ENCODE measurements at regions not wholly inside any gene's neighbourhood (a gene's known extent, or its start where the extent isn't known, plus 50 kb on each side); places are given as distances from the start of the nearest gene placed in this dataset.

- BruUV-seq (replicated peaks): no TSS peak
- intact Hi-C loops (cut with micrococcal nuclease; ENCODE audit: unreplicated experiment): no loop called here
- ChIA-PET POLR2A (ENCODE audit: low non-redundant PET) (no interaction called here), CTCF (no interaction called here)
- DNase-seq (ENCODE audit: low spot score): no peak
- no peak overlapping the region for H3K27ac ChIP-seq (ENCODE audit: low read depth, low read length, poor library complexity, severe bottlenecking)
- no peaks in the 10 kb centered on the region for H3K27me3 ChIP-seq (replicated peaks; ENCODE audit: insufficient read depth, low read depth, low read length, poor library complexity)
- TF ChIP-seq, protein P1, sequence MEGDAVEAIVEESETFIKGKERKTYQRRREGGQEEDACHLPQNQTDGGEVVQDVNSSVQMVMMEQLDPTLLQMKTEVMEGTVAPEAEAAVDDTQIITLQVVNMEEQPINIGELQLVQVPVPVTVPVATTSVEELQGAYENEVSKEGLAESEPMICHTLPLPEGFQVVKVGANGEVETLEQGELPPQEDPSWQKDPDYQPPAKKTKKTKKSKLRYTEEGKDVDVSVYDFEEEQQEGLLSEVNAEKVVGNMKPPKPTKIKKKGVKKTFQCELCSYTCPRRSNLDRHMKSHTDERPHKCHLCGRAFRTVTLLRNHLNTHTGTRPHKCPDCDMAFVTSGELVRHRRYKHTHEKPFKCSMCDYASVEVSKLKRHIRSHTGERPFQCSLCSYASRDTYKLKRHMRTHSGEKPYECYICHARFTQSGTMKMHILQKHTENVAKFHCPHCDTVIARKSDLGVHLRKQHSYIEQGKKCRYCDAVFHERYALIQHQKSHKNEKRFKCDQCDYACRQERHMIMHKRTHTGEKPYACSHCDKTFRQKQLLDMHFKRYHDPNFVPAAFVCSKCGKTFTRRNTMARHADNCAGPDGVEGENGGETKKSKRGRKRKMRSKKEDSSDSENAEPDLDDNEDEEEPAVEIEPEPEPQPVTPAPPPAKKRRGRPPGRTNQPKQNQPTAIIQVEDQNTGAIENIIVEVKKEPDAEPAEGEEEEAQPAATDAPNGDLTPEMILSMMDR (conservative IDR thresholded peaks at IDR 0.05; ENCODE audit: low read depth, low read length): no peak
- no peak for TF ChIP-seq EZH2 (IDR thresholded peaks at IDR 0.05; ENCODE audit: borderline replicate concordance, low read depth, low read length, poor library complexity, severe bottlenecking)
- no peaks in the 10 kb centered on the region for H3K36me3 ChIP-seq (ENCODE audit: insufficient read depth, low read length, poor library complexity, severe bottlenecking)
- no peak overlapping the region for H3K4me3 ChIP-seq (ENCODE audit: low read depth, low read length, poor library complexity, severe bottlenecking)
- no peaks in the 10 kb centered on the region for H3K9me3 ChIP-seq (ENCODE audit: low read depth, low read length, poor library complexity, severe bottlenecking)
- H3K4me1 ChIP-seq (ENCODE audit: insufficient read depth, low read length, poor library complexity, severe bottlenecking): no peaks in the 10 kb centered on the region
Measured at GRCh38 chr1:81326212-81326611, 474.5 kb upstream of the ADGRL2 start.

DNA sequence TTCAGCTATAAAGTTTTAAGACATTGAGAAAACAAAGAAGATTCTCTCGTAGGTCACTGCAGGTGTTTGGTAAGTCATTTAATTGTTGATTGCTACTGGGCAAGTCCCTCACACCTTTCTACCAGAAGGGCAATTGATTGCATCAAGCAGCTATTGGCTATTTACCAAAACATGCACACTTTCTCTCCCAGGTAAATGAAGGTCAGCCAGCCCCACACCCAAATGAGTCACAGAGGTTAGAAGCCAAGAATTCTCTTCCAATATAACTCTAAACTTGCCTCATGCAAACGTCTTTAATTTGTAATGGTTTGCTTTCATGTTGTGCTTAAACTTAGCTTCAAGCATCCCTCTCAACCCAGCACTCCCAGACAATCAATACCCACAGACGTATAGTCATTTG lies 475.3 kb upstream of the ADGRL2 start:
- POLR2A ChIA-PET (ENCODE audit: low non-redundant PET): no interaction called here
- CTCF ChIA-PET: no interaction called here
- no peak for DNase-seq (ENCODE audit: low spot score)
- Histone ChIP-seq H3K4me1 (ENCODE audit: insufficient read depth, low read length, poor library complexity, severe bottlenecking) (no peaks in the 10 kb centered on the region), H3K27me3 (replicated peaks; ENCODE audit: insufficient read depth, low read depth, low read length, poor library complexity) (no peaks in the 10 kb centered on the region), H3K36me3 (ENCODE audit: insufficient read depth, low read length, poor library complexity, severe bottlenecking) (no peaks in the 10 kb centered on the region), H3K4me3 (ENCODE audit: low read depth, low read length, poor library complexity, severe bottlenecking) (no peak overlapping the region), H3K27ac (ENCODE audit: low read depth, low read length, poor library complexity, severe bottlenecking) (no peak overlapping the region), H3K9me3 (ENCODE audit: low read depth, low read length, poor library complexity, severe bottlenecking) (no peaks in the 10 kb centered on the region)
- TF ChIP-seq, protein P1 (conservative IDR thresholded peaks at IDR 0.05; ENCODE audit: low read depth, low read length): no peak
- no peak for TF ChIP-seq EZH2 (IDR thresholded peaks at IDR 0.05; ENCODE audit: borderline replicate concordance, low read depth, low read length, poor library complexity, severe bottlenecking)
- intact Hi-C loops (cut with micrococcal nuclease; ENCODE audit: unreplicated experiment): no loop called here
- BruUV-seq (replicated peaks): no TSS peak

- H3K27me3 ChIP-seq (replicated peaks; ENCODE audit: insufficient read depth, low read depth, low read length, poor library complexity): no peaks in the 10 kb centered on the region
- H3K27ac ChIP-seq (ENCODE audit: low read depth, low read length, poor library complexity, severe bottlenecking): no peak overlapping the region
- H3K4me1 ChIP-seq (ENCODE audit: insufficient read depth, low read length, poor library complexity, severe bottlenecking): no peaks in the 10 kb centered on the region
- TF ChIP-seq, protein P1 (conservative IDR thresholded peaks at IDR 0.05; ENCODE audit: low read depth, low read length): no peak
- no peak for TF ChIP-seq EZH2 (IDR thresholded peaks at IDR 0.05; ENCODE audit: borderline replicate concordance, low read depth, low read length, poor library complexity, severe bottlenecking)
- BruUV-seq (replicated peaks): no TSS peak
- ChIA-PET CTCF (no interaction called here), POLR2A (ENCODE audit: low non-redundant PET) (no interaction called here)
- H3K4me3 ChIP-seq (ENCODE audit: low read depth, low read length, poor library complexity, severe bottlenecking): no peak overlapping the region
- H3K9me3 ChIP-seq (ENCODE audit: low read depth, low read length, poor library complexity, severe bottlenecking): no peaks in the 10 kb centered on the region
- H3K36me3 ChIP-seq (ENCODE audit: insufficient read depth, low read length, poor library complexity, severe bottlenecking): no peaks in the 10 kb centered on the region
- intact Hi-C loops (cut with micrococcal nuclease; ENCODE audit: unreplicated experiment): no loop called here
- DNase-seq (ENCODE audit: low spot score): no peak
Measured at GRCh38 chr1:81323862-81324261, 476.9 kb upstream of the ADGRL2 start.

Measured in A673 (cell line).